Mesenchymal stem cell (in vitro differentiated cells and primary cell): ENCODE measurements at regions not wholly inside any gene's neighbourhood (a gene's known extent, or its start where the extent isn't known, plus 50 kb on each side); places are given as distances from the start of the nearest gene placed in this dataset.

Source experiments
- DNase-seq: peaks from one replicate; pipeline ENCODE4 v3.0.0-alpha.2; 2013
- H2AFZ ChIP-seq: one replicate; pipeline ENCODE4 v1.6.1; 2013; ENCODE audit warnings: low read depth, mild to moderate bottlenecking, control low read depth, inconsistent platforms, low read length, moderate library complexity
- H2AK5ac ChIP-seq: 2 replicates; pipeline ENCODE4 v1.6.1; 2013; ENCODE audit warnings: low read length, moderate library complexity, mild to moderate bottlenecking, inconsistent platforms; ENCODE audit not compliant: severe bottlenecking
- H2BK120ac ChIP-seq: one replicate; pipeline ENCODE4 v1.6.1; 2013; ENCODE audit warnings: low read depth, mild to moderate bottlenecking, inconsistent platforms, low read length, moderate library complexity
- H2BK12ac ChIP-seq, 2 experiments: one replicate each; pipeline ENCODE4 v1.6.1; 2013; ENCODE audit warnings: inconsistent platforms in 2 of 2, low read length in 2 of 2, mild to moderate bottlenecking in 2 of 2, moderate library complexity in 2 of 2, control low read depth in 1 of 2
- H2BK15ac ChIP-seq: one replicate; pipeline ENCODE4 v1.6.1; 2013; ENCODE audit warnings: mild to moderate bottlenecking, low read depth, inconsistent platforms; ENCODE audit not compliant: poor library complexity, severe bottlenecking
- H2BK5ac ChIP-seq: 2 replicates; pipeline ENCODE4 v1.6.1; 2013; ENCODE audit warnings: low read depth, mild to moderate bottlenecking, low read length, control low read depth, inconsistent platforms; ENCODE audit not compliant: poor library complexity, severe bottlenecking
- H3K14ac ChIP-seq, 2 experiments: one replicate each; pipeline ENCODE4 v1.6.1; 2013; ENCODE audit warnings: inconsistent platforms in 2 of 2, low read length in 2 of 2, control low read depth in 1 of 2, mild to moderate bottlenecking in 1 of 2, moderate library complexity in 1 of 2
- H3K18ac ChIP-seq, 2 experiments: one replicate each; pipeline ENCODE4 v1.6.1; 2013; ENCODE audit warnings: inconsistent platforms in 2 of 2, low read length in 2 of 2, control low read depth in 1 of 2, low read depth in 1 of 2, mild to moderate bottlenecking in 1 of 2
- H3K23ac ChIP-seq, 2 experiments: one replicate each; pipeline ENCODE4 v1.6.1; 2013; ENCODE audit warnings: inconsistent platforms in 2 of 2, low read length in 2 of 2, mild to moderate bottlenecking in 2 of 2, moderate library complexity in 2 of 2, control low read depth in 1 of 2
- H3K27ac ChIP-seq: 2 replicates; pipeline ENCODE4 v1.5.1; 2013; ENCODE audit warnings: mild to moderate bottlenecking, moderate library complexity, low read length, control low read depth, inconsistent platforms; ENCODE audit not compliant: poor library complexity, severe bottlenecking
- H3K27me3 ChIP-seq, 2 experiments: 2 replicates each; pipeline versions ENCODE4 v1.6.1 to v1.7.0; 2013; ENCODE audit warnings: low read length in 2 of 2, mild to moderate bottlenecking in 2 of 2, moderate library complexity in 2 of 2, control low read depth in 1 of 2, inconsistent platforms in 1 of 2; ENCODE audit not compliant: control insufficient read depth in 1 of 2, insufficient read depth in 1 of 2
- H3K36me3 ChIP-seq, 2 experiments: 2 replicates each; pipeline versions ENCODE4 v1.6.1 to v1.7.0; 2013; ENCODE audit warnings: low read length in 2 of 2, control low read depth in 1 of 2, inconsistent platforms in 1 of 2, low read depth in 1 of 2, mild to moderate bottlenecking in 1 of 2; ENCODE audit not compliant: insufficient read depth in 2 of 2, control insufficient read depth in 1 of 2
- H3K4ac ChIP-seq, 2 experiments: one replicate each; pipeline ENCODE4 v1.6.1; 2013; ENCODE audit warnings: inconsistent platforms in 2 of 2, low read length in 2 of 2, mild to moderate bottlenecking in 2 of 2, moderate library complexity in 2 of 2, control low read depth in 1 of 2, low read depth in 1 of 2
- H3K4me1 ChIP-seq: 2 replicates; pipeline ENCODE4 v1.6.1; 2013; ENCODE audit warnings: low read depth, low read length, control low read depth; ENCODE audit not compliant: control insufficient read depth, insufficient read depth
- H3K4me2 ChIP-seq: 2 replicates; pipeline ENCODE4 v1.6.1; 2013; ENCODE audit warnings: low read length, mild to moderate bottlenecking, inconsistent platforms; ENCODE audit not compliant: poor library complexity, severe bottlenecking
- H3K4me3 ChIP-seq, 2 experiments: 2 replicates each; pipeline versions ENCODE4 v1.5.1 to v1.7.0; 2013; ENCODE audit warnings: low read length in 2 of 2, mild to moderate bottlenecking in 2 of 2, control low read depth in 1 of 2, low read depth in 1 of 2; ENCODE audit not compliant: insufficient read depth in 1 of 2
- H3K79me1 ChIP-seq: replicated peaks from 2 replicates; pipeline ENCODE4 v1.6.1; 2013; ENCODE audit warnings: mild to moderate bottlenecking, control low read depth, low read length, inconsistent platforms; ENCODE audit not compliant: poor library complexity, severe bottlenecking
- H3K9ac ChIP-seq: 2 replicates; pipeline ENCODE4 v1.7.0; 2013; ENCODE audit warnings: mild to moderate bottlenecking, low read length, moderate library complexity
- H3K9me3 ChIP-seq: 2 replicates; pipeline ENCODE4 v1.7.0; 2013; ENCODE audit warnings: mild to moderate bottlenecking, low read length; ENCODE audit not compliant: control insufficient read depth
- H4K8ac ChIP-seq: one replicate; pipeline ENCODE4 v1.6.1; 2013; ENCODE audit warnings: inconsistent platforms, mild to moderate bottlenecking, low read length, moderate library complexity
- H4K91ac ChIP-seq: one replicate; pipeline ENCODE4 v1.6.1; 2013; ENCODE audit warnings: mild to moderate bottlenecking, low read length, inconsistent platforms
- WGBS: methylation state at CpG from one replicate; pipeline ENCODE4 v1.1.7; 2013; ENCODE audit warnings: mixed read lengths; 5-methylcytosine and 5-hydroxymethylcytosine counted together

- H3K36me3 ChIP-seq = no peaks in the 10 kb centered on the region
- no peaks in the 10 kb centered on the region for H3K4me1 ChIP-seq
- H2BK5ac ChIP-seq = no peak overlapping the region
- H3K27me3 ChIP-seq = no peaks in the 10 kb centered on the region
- H2BK120ac ChIP-seq = no peak overlapping the region
- H3K9ac ChIP-seq = no peak overlapping the region
- no peak overlapping the region for H3K4me3 ChIP-seq
- no peak overlapping the region for H3K27ac ChIP-seq
- H3K14ac ChIP-seq = no peak overlapping the region
- no peaks in the 10 kb centered on the region for H3K79me1 ChIP-seq
- no peak overlapping the region for H4K91ac ChIP-seq
- H2BK12ac ChIP-seq = no peak overlapping the region
- no peak overlapping the region for H3K23ac ChIP-seq
- no peak overlapping the region for H2AFZ ChIP-seq
- H3K4ac ChIP-seq = no peak overlapping the region
- WGBS = 82% methylated on average over 4 of the region's 5 CpGs
- no peak overlapping the region for H3K18ac ChIP-seq
- no peak for DNase-seq
- no peak overlapping the region for H2AK5ac ChIP-seq
- no peak overlapping the region for H3K4me2 ChIP-seq
- H4K8ac ChIP-seq = no peak overlapping the region
- no peak overlapping the region for H2BK15ac ChIP-seq
- no peaks in the 10 kb centered on the region for H3K9me3 ChIP-seq
Measured at GRCh38 chr6:118725944-118726343, 74.6 kb upstream of the CEP85L start.

DNA sequence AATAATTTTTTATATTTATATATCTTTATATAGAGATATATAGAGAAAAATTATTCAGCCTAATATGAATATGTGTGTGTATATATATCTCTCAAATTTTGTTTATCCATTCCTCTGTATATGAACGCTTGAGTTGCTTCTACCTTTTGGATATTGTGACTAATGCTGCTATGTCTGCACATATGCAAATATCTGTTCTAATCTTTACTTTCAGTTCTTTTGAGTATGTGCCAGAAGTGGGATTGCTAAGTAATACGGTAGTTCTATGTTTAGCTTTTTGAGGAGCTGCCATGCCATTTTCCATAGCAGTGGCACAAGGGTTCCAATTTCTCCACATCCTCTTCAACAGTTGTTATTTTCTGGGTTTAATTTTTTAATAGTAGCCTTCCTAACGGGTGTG lies 72.8 kb upstream of the CEP85L start:
- H2BK15ac ChIP-seq = no peak overlapping the region
- H3K9ac ChIP-seq = no peak overlapping the region
- no peak overlapping the region for H2BK5ac ChIP-seq
- H3K23ac ChIP-seq = no peak overlapping the region
- no peaks in the 10 kb centered on the region for H3K36me3 ChIP-seq
- no peak overlapping the region for H4K8ac ChIP-seq
- no peak overlapping the region for H3K4me3 ChIP-seq
- no peak overlapping the region for H4K91ac ChIP-seq
- H3K27me3 ChIP-seq = no peaks in the 10 kb centered on the region
- no peak for DNase-seq
- H3K9me3 ChIP-seq = no peaks in the 10 kb centered on the region
- no peaks in the 10 kb centered on the region for H3K4me1 ChIP-seq
- no peaks in the 10 kb centered on the region for H3K79me1 ChIP-seq
- no peak overlapping the region for H3K4me2 ChIP-seq
- H2AK5ac ChIP-seq = no peak overlapping the region
- H2BK120ac ChIP-seq = no peak overlapping the region
- H3K4ac ChIP-seq = no peak overlapping the region
- no peak overlapping the region for H2AFZ ChIP-seq
- no peak overlapping the region for H3K14ac ChIP-seq
- no peak overlapping the region for H2BK12ac ChIP-seq
- H3K18ac ChIP-seq = no peak overlapping the region
- no peak overlapping the region for H3K27ac ChIP-seq
- WGBS = no CpG with 5 or more reads among the region's 3 CpGs

DNA sequence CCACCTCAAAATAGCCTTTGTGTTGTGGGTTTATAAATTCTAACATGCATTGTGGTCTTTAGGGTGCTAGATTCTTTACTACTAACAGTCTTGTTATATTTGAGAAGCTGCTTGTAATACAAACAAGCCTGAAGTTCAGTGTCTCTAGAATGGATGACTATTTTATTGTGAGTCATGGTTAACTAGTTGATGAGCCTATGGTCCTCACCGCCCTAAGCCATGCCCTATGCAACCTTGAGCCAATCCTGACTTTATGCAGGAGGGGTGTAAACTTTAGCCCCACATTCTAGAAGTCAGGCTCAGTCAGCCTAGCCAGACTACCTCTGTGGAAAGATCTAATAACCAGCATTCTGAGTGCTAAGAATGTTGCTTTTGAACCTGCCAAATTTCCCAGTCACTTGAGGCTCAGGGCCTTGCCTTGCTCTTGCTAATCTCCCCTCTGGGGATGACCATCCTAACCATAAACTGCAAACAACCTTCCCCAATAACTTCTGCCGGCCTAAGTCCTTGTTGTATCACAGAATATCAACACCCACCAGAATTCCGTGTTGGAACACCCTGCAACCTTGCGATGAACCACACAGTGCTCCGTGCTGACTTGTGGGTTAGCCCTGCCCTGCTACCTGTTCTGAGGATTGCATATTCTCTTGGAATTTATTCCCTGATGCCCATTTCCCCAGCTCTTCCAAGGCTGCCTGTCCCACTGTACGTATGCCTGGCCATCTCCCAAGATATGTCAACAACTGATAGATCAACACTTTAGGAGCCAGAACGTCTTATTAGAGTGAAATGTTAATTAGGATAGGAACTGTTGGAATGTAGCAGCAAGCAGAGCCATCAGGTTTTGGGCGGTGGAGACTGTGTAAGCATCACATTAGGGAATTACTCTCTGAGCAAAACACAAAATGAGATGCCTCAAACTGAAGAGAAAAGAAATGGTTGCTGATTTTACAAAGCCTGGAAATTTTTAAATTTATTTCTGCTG lies 71.7 kb upstream of the CEP85L start:
- Histone ChIP-seq H2BK12ac (no peak overlapping the region), H2BK5ac (no peak overlapping the region), H3K9me3 (no peaks in the 10 kb centered on the region), H2AK5ac (no peak overlapping the region), H2AFZ (no peak overlapping the region), H3K79me1 (no peaks in the 10 kb centered on the region), H3K18ac (no peak overlapping the region), H3K23ac (no peak overlapping the region), H2BK120ac (no peak overlapping the region), H3K4me1 (no peaks in the 10 kb centered on the region), H3K27me3 (no peaks in the 10 kb centered on the region), H3K36me3 (no peaks in the 10 kb centered on the region), H4K8ac (no peak overlapping the region), H3K4me2 (no peak overlapping the region), H3K4ac (no peak overlapping the region), H3K14ac (no peak overlapping the region), H3K9ac (no peak overlapping the region), H4K91ac (no peak overlapping the region), H2BK15ac (no peak overlapping the region), H3K4me3 (no peak overlapping the region), H3K27ac (no peak overlapping the region)
- DNase-seq = no peak
- WGBS = 85% methylated on average over 8 of the region's 8 CpGs

GRCh38 chr6:118720125-118720473 lies 68.7 kb upstream of the CEP85L start:
- H2AK5ac ChIP-seq = no peak overlapping the region
- no peak for DNase-seq
- H3K23ac ChIP-seq = no peak overlapping the region
- H3K36me3 ChIP-seq = no peaks in the 10 kb centered on the region
- H2BK120ac ChIP-seq = no peak overlapping the region
- H3K79me1 ChIP-seq = no peaks in the 10 kb centered on the region
- H3K27ac ChIP-seq = no peak overlapping the region
- H3K18ac ChIP-seq = no peak overlapping the region
- no peak overlapping the region for H4K91ac ChIP-seq
- no peak overlapping the region for H4K8ac ChIP-seq
- H3K4me3 ChIP-seq = no peak overlapping the region
- no peaks in the 10 kb centered on the region for H3K4me1 ChIP-seq
- no peak overlapping the region for H3K4me2 ChIP-seq
- H2BK12ac ChIP-seq = no peak overlapping the region
- no peak overlapping the region for H3K4ac ChIP-seq
- no peak overlapping the region for H2BK5ac ChIP-seq
- H2BK15ac ChIP-seq = no peak overlapping the region
- H2AFZ ChIP-seq = no peak overlapping the region
- no peaks in the 10 kb centered on the region for H3K27me3 ChIP-seq
- H3K14ac ChIP-seq = no peak overlapping the region
- no peak overlapping the region for H3K9ac ChIP-seq
- no peaks in the 10 kb centered on the region for H3K9me3 ChIP-seq
